ENCODE measurements at regions not wholly inside any gene's neighbourhood (a gene's known extent, or its start where the extent isn't known, plus 50 kb on each side); places are given as distances from the start of the nearest gene placed in this dataset.

DNA sequence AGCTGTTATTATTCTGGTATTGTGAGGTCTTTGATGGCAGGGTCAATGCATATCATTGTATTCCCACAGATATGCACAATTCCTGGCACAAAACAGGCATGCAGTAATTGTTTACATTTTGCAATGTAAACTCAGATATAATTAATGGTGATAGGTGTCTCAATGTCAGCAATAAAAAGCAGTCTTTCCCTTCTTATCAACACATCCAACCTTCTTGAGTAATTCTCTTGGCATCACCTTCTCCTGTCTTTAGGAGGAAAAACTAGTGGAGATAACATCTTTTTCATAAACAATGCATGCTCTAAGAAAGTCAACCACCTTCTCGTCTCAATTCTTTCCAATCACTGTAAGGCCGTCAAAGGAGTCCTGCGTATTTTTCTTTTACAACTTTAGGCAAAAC, 313.3 kb upstream of the GULP1 start:
- DNase-seq (ENCODE audit: low spot score) = no peak
- ChIA-PET CTCF (no interaction called here), POLR2A (ENCODE audit: low non-redundant PET) (no interaction called here)
- H3K27ac ChIP-seq = no peak overlapping the region
- TF ChIP-seq, protein P1, sequence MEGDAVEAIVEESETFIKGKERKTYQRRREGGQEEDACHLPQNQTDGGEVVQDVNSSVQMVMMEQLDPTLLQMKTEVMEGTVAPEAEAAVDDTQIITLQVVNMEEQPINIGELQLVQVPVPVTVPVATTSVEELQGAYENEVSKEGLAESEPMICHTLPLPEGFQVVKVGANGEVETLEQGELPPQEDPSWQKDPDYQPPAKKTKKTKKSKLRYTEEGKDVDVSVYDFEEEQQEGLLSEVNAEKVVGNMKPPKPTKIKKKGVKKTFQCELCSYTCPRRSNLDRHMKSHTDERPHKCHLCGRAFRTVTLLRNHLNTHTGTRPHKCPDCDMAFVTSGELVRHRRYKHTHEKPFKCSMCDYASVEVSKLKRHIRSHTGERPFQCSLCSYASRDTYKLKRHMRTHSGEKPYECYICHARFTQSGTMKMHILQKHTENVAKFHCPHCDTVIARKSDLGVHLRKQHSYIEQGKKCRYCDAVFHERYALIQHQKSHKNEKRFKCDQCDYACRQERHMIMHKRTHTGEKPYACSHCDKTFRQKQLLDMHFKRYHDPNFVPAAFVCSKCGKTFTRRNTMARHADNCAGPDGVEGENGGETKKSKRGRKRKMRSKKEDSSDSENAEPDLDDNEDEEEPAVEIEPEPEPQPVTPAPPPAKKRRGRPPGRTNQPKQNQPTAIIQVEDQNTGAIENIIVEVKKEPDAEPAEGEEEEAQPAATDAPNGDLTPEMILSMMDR (conservative IDR thresholded peaks at IDR 0.05; ENCODE audit: low read depth) = no peak

DNA sequence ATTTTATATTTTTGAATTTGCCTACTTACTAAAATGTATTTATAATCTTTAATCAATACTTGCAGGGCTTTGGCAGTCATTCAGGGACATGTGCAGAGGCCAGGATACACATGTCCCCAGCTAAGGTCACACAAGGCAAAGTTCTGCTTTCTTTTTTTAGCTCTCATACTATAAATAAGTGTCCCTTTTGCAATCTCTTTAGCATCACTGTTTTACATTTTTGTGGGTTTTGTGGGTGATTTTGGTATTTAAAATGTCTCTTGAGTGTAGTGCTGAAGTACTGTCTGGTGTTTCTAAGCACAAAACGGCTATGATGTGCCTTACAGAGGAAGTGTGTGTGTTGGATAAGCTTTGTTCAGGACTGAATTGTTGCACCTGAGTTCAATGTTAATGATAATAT, 309.0 kb upstream of the GULP1 start:
- POLR2A ChIA-PET (ENCODE audit: low non-redundant PET) = interaction anchor here (0.6 kb wide), 1 partner anchor 9 kb away, joined by 6 read pairs; no protein-coding TSS in a partner anchor
- no peak overlapping the region for H3K27ac ChIP-seq
- CTCF ChIA-PET = no interaction called here
- no peak for DNase-seq (ENCODE audit: low spot score)
- TF ChIP-seq, protein P1 (conservative IDR thresholded peaks at IDR 0.05; ENCODE audit: low read depth) = no peak

DNA sequence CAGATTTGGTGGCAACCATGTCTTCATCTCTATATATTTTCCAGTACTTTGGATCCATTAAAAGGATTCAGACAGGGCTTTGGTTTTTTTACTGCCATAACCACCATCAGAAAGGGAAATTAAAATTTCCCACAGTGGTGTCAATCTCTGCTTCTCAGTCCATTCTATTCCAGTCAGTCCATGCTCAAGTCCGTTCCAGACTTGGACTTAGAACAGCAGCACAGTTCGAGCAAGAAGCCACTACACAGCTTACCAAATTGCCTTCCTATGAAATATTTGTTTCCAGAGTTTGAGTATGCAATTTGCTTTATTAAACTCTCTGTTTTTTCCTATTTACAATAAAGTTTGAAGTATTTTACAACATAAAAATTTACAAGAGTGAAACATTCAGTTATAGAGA, 306.5 kb upstream of the GULP1 start:
- POLR2A ChIA-PET (ENCODE audit: low non-redundant PET) = no interaction called here
- H3K27ac ChIP-seq = no peak overlapping the region
- CTCF ChIA-PET = no interaction called here
- no peak for DNase-seq (ENCODE audit: low spot score)
- TF ChIP-seq, protein P1 (conservative IDR thresholded peaks at IDR 0.05; ENCODE audit: low read depth) = no peak

DNA sequence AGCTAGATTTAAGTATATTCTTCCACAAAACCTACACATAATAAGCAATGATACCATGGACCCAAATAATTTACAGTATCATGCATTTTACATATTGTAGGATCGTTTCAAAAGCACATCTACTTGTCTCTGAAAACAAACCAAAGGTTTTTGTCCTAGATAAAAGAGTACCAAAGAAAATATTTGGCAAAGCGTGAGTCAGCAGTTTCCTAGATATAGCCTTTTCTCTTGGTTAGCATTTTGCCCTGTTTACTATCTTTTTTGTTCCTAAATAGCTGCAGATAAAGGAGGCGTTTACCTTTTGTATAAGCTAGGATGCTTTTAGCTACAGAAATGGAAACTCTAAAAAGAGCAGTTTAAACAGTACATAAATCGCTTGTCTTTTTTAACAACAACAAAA, 305.8 kb upstream of the GULP1 start:
- CTCF ChIA-PET = no interaction called here
- POLR2A ChIA-PET (ENCODE audit: low non-redundant PET) = no interaction called here

DNA sequence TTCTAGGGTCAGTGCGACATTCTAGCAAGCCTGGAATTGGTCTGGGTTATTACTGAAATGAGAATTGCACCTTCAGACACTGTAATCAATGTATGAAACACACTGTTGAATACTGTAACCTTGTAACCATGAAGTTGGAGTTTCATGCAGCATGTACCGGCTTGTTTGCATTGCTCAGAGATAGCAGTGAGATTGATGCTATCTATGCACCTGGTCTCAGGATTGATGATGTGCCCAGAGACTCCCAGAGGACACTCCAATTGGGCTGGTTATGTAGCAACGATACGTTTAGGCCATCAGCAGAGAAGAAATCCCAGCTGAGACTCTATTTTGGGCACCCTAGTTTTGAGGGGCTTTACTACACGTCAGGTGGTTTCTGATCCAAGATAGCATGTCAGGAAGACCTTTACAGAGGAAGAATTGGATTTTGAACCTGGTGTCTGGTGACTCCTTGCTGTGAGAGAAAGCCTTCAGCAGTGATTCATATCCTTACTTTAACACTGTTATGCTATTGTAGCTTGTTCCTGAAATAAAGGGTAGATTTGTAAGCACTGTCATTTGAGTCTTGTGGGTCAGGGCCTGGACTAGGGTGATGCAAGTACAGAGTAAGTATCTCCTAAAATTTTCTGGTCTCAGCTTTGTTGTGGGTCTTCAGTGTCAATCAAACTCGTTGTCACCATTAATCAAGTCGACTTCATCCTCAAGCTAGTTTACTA, 305.1 kb upstream of the GULP1 start:
- DNase-seq (ENCODE audit: low spot score) = peak; percentile 18
- H3K27ac ChIP-seq = no peak overlapping the region
- TF ChIP-seq, protein P1 (conservative IDR thresholded peaks at IDR 0.05; ENCODE audit: low read depth) = no peak
- CTCF ChIA-PET = no interaction called here
- POLR2A ChIA-PET (ENCODE audit: low non-redundant PET) = no interaction called here

More for the DNA sequence above, 305.8 kb upstream of the GULP1 start:
- DNase-seq (ENCODE audit: low spot score) = no peak
- H3K27ac ChIP-seq = no peak overlapping the region
- TF ChIP-seq, protein P1 (conservative IDR thresholded peaks at IDR 0.05; ENCODE audit: low read depth) = no peak

DNA sequence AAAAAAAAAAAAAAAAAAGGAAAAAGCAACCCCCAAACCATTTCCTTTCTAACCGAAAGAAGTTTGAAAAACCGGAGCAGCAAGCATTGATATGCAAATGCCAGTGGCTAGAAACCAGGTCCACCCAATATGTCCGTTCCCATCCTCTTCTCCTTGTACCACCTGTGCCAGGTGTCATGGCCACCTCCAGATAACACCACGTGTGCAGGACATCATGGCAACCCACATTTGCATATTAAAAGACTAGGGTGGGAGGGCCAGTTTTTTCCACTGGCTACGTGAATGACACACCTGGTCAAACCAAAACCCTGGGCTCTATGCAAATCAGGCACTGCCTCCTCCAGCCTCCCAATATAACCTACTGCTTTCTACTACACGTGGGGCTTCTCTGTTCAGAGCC, 303.3 kb upstream of the GULP1 start:
- ChIA-PET POLR2A (ENCODE audit: low non-redundant PET) (no interaction called here), CTCF (no interaction called here)
- TF ChIP-seq, protein P1 (conservative IDR thresholded peaks at IDR 0.05; ENCODE audit: low read depth) = no peak
- H3K27ac ChIP-seq = no peak overlapping the region
- DNase-seq (ENCODE audit: low spot score) = no peak

Data from RWPE1 (cell line).